ENCODE measurements at regions not wholly inside any gene's neighbourhood (a gene's known extent, or its start where the extent isn't known, plus 50 kb on each side); places are given as distances from the start of the nearest gene placed in this dataset.

GRCh38 chr3:82978368-82978767, 1216.9 kb upstream of the GBE1 start:
- no peak overlapping the region for H3K27ac ChIP-seq
- no peak for ATAC-seq (ENCODE audit: low FRiP score in 2 of 2)
- no peak overlapping the region for H3K4me3 ChIP-seq
- no peak for DNase-seq
- no peaks in the 10 kb centered on the region for H3K36me3 ChIP-seq
- H3K9me3 ChIP-seq: no peaks in the 10 kb centered on the region
- TF ChIP-seq POLR2AphosphoS5 (IDR thresholded peaks at IDR 0.05) (no peak), EP300 (IDR thresholded peaks at IDR 0.05) (no peak), POLR2A (IDR thresholded peaks at IDR 0.05) (no peak)
- TF ChIP-seq, protein P1, sequence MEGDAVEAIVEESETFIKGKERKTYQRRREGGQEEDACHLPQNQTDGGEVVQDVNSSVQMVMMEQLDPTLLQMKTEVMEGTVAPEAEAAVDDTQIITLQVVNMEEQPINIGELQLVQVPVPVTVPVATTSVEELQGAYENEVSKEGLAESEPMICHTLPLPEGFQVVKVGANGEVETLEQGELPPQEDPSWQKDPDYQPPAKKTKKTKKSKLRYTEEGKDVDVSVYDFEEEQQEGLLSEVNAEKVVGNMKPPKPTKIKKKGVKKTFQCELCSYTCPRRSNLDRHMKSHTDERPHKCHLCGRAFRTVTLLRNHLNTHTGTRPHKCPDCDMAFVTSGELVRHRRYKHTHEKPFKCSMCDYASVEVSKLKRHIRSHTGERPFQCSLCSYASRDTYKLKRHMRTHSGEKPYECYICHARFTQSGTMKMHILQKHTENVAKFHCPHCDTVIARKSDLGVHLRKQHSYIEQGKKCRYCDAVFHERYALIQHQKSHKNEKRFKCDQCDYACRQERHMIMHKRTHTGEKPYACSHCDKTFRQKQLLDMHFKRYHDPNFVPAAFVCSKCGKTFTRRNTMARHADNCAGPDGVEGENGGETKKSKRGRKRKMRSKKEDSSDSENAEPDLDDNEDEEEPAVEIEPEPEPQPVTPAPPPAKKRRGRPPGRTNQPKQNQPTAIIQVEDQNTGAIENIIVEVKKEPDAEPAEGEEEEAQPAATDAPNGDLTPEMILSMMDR (IDR thresholded peaks at IDR 0.05): no peak
- 35 to 48% methylated on average over 3 of the region's 3 CpGs for WGBS, 2 donors
- no peaks in the 10 kb centered on the region for H3K4me1 ChIP-seq
- H3K27me3 ChIP-seq: no peaks in the 10 kb centered on the region

DNA sequence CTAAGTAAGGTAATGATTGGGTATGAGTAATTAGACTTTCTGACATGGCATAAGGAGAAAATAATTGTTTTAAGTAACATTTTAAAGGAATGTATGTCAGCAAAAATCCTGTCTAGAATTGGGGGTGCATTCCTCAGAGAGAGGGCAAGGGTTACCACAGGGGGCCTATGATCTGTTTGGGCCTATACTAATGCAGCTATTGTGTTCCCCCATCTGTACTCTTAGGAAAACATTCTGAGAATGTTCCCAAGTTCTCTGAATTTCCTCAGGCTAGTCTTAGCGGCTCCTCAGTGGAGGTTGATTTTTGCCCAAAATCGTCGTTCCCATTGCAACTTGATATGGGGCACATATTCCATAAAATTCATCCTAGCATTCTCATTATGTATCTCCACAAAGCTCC, 1216.4 kb upstream of the GBE1 start:
- Histone ChIP-seq H3K27me3 (no peaks in the 10 kb centered on the region), H3K36me3 (no peaks in the 10 kb centered on the region), H3K27ac (no peak overlapping the region), H3K4me3 (no peak overlapping the region), H3K4me1 (no peaks in the 10 kb centered on the region), H3K9me3 (no peaks in the 10 kb centered on the region)
- ATAC-seq (ENCODE audit: low FRiP score in 2 of 2) (no peak), DNase-seq (no peak)
- WGBS, 2 donors: 72 to 79% methylated on average over 3 of the region's 3 CpGs
- TF ChIP-seq, protein P1 (IDR thresholded peaks at IDR 0.05): no peak
- TF ChIP-seq EP300 (IDR thresholded peaks at IDR 0.05) (no peak), POLR2AphosphoS5 (IDR thresholded peaks at IDR 0.05) (no peak), POLR2A (IDR thresholded peaks at IDR 0.05) (no peak)

DNA sequence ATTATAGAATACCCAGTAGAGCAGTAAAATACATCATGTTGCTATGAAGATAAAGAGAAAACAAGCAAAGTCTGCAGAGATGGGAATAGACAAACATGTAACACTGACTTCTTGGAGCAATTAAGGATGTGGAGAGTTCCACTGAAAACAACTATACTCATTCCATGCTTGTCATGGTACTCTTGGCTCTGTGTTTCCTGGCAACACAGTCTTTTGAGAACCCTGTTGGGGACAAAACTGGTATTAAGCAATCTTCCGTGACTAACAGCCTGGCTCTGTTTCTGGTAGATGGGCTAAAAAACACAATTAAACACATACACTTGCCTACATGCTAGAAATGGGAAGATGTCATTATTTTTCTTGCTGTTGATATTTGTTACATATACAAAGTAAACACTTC, 1212.3 kb upstream of the GBE1 start:
- no peak overlapping the region for H3K4me3 ChIP-seq
- H3K9me3 ChIP-seq: no peaks in the 10 kb centered on the region
- ATAC-seq (ENCODE audit: low FRiP score in 2 of 2) (no peak), DNase-seq (no peak)
- TF ChIP-seq EP300 (IDR thresholded peaks at IDR 0.05): no peak
- H3K27ac ChIP-seq: no peak overlapping the region
- no peaks in the 10 kb centered on the region for H3K27me3 ChIP-seq
- whole genome bisulfite sequencing, 2 donors: 54 to 67% methylated on average over 1 of the region's 1 CpG
- no peaks in the 10 kb centered on the region for H3K36me3 ChIP-seq
- no peaks in the 10 kb centered on the region for H3K4me1 ChIP-seq

GRCh38 chr3:82960379-82960778, 1198.9 kb upstream of the GBE1 start:
- DNase-seq (no peak), ATAC-seq (ENCODE audit: low FRiP score in 2 of 2) (no peak)
- Histone ChIP-seq H3K36me3 (no peaks in the 10 kb centered on the region), H3K27me3 (no peaks in the 10 kb centered on the region), H3K4me1 (no peaks in the 10 kb centered on the region), H3K27ac (no peak overlapping the region), H3K9me3 (no peaks in the 10 kb centered on the region), H3K4me3 (no peak overlapping the region)
- TF ChIP-seq POLR2A (IDR thresholded peaks at IDR 0.05) (no peak), EP300 (IDR thresholded peaks at IDR 0.05) (no peak), POLR2AphosphoS5 (IDR thresholded peaks at IDR 0.05) (no peak)
- TF ChIP-seq, protein P1 (IDR thresholded peaks at IDR 0.05): no peak

DNA sequence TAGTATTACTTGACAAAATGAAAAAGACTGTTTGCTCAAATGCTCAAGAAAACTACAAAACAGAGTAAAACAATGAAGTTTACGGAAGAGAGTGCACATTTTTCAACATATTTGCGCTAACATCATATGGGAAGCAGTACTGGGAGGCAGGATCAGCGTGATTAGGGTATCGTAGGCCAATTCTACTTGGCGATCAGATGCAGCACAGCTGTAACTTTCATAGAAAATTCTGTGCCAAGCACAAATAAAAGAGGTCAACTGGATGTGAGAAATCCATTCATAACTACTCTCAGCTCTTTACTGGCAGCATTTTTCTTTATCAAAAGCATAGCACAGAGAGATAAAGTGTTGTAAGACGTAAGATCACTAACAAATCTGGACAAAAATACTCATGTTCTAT, 1196.3 kb upstream of the GBE1 start:
- H3K4me3 ChIP-seq: no peak overlapping the region
- H3K36me3 ChIP-seq: no peaks in the 10 kb centered on the region
- no peak overlapping the region for H3K27ac ChIP-seq
- H3K27me3 ChIP-seq: no peaks in the 10 kb centered on the region
- no peaks in the 10 kb centered on the region for H3K9me3 ChIP-seq
- DNase-seq: no peak
- H3K4me1 ChIP-seq: no peaks in the 10 kb centered on the region
- no peak for ATAC-seq (ENCODE audit: low FRiP score in 2 of 2)
- TF ChIP-seq, protein P1 (IDR thresholded peaks at IDR 0.05): no peak
- TF ChIP-seq POLR2AphosphoS5 (IDR thresholded peaks at IDR 0.05) (no peak), POLR2A (IDR thresholded peaks at IDR 0.05) (no peak), EP300 (IDR thresholded peaks at IDR 0.05) (no peak)
- 64 to 66% methylated on average over 6 of the region's 6 CpGs for WGBS, 2 donors

All from upper lobe of left lung (tissue), 6 donors.